BLaER1 treated with 17β-estradiol and CSF1 and Interleukin-3, amounts not matched to agents 10 nM and 100 nM (cell line): ENCODE measurements at regions not wholly inside any gene's neighbourhood (a gene's known extent, or its start where the extent isn't known, plus 50 kb on each side); places are given as distances from the start of the nearest gene placed in this dataset.
"Not testable (repeated sequence)": the region's sequence is repeated elsewhere in the genome, so short reads cannot be mapped to it uniquely, and the experiment has no call there.

Experiments used
- H3K27ac ChIP-seq, 11 experiments: shearing (Covaris generic); formaldehyde crosslinking; 2 replicates each; pipeline ENCODE4 v1.8.1; 2022
- H3K27me3 ChIP-seq, 11 experiments: shearing (Covaris generic); formaldehyde crosslinking; 2 replicates each; pipeline ENCODE4 v1.8.1; 2022
- H3K36me3 ChIP-seq, 11 experiments: shearing (Covaris generic); formaldehyde crosslinking; 2 replicates each; pipeline ENCODE4 v1.8.1; 2022
- H3K4me1 ChIP-seq, 10 experiments: shearing (Covaris generic); formaldehyde crosslinking; 2 replicates each; pipeline ENCODE4 v1.8.1; 2022
- H3K4me2 ChIP-seq, 11 experiments: shearing (Covaris generic); formaldehyde crosslinking; 2 replicates each; pipeline ENCODE4 v1.8.1; 2022
- H3K4me3 ChIP-seq, 10 experiments: shearing (Covaris generic); formaldehyde crosslinking; 2 replicates each; pipeline ENCODE4 v1.8.1; 2022
- H3K9ac ChIP-seq, 11 experiments: shearing (Covaris generic); formaldehyde crosslinking; 2 replicates each; pipeline ENCODE4 v1.8.1; 2022
- H3K9me3 ChIP-seq, 11 experiments: shearing (Covaris generic); formaldehyde crosslinking; replicated peaks in 1 of 11; 2 replicates each; pipeline ENCODE4 v1.8.1; 2022
- H4K20me1 ChIP-seq, 11 experiments: shearing (Covaris generic); formaldehyde crosslinking; 2 replicates each; pipeline ENCODE4 v1.8.1; 2022
- Cebpa-rat ChIP-seq, 11 experiments: shearing (Covaris generic); IDR thresholded peaks; 2 replicates each; pipeline ENCODE4 v1.8.1; 2022

DNA sequence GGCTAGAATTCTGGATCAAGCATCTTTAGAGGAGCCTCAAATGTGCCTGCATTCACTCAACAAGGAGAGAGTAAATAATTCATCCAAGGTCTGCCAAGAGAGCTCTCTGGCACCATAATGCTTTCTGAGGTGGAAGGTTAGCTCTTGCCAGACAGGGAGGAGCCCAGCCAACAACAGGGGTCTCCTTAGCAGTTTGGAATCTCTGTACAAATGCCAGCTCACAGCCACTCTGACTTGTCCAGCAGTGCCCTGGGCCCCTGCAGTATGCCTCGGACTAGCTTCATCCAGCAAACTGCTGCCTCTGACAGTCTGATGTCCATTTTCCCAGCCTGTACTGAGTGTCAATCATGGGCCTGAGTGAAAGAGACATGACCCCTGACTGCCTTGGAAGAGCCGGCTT, 127.2 kb upstream of the SLC44A1 start:
- Histone ChIP-seq H3K27ac (peak overlapping the region in 4 of 11 experiments; percentile 8 to 90 (median 73); a peak in 4 of 22 replicates), H4K20me1 (no peaks in the 10 kb centered on the region), H3K4me2 (peak overlapping the region in 10 of 11 experiments; percentile 83 to 95 (median 90); a peak in 14 of 22 replicates), H3K4me3 (no peak overlapping the region), H3K36me3 (no peaks in the 10 kb centered on the region), H3K9ac (no peak overlapping the region), H3K9me3 (no peaks in the 10 kb centered on the region), H3K27me3 (no peaks in the 10 kb centered on the region), H3K4me1 (peaks cover 54 to 81% (median 67%) of the 10 kb centered on the region in 10 experiments)
- no peak for TF ChIP-seq Cebpa-rat (IDR thresholded peaks at IDR 0.05)

DNA sequence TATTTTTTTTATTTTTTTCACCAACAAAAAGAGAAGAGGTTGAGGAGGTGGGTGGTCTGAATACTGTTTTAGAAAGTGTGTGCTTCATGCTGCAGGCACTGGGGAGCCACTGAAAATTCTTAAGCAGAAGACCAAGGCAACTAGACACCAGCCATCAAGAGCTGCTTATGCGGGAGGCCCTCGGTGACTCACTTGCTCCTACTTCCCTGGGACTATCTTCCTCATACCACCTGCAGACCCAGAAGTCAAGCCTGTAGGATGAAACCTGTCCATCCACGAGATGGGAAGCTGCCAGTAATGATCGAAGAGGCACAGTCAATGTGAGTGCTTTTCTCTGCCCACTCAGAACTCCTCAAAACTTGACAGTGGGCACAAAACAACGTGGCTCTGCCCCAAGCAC, 125.8 kb upstream of the SLC44A1 start:
- H3K9ac ChIP-seq: no peak overlapping the region
- no peaks in the 10 kb centered on the region for H4K20me1 ChIP-seq
- peak overlapping the region in 2 of 11 experiments; percentile 3 to 11; a peak in 1 of 22 replicates for H3K27ac ChIP-seq
- no peaks in the 10 kb centered on the region for H3K27me3 ChIP-seq
- no peak overlapping the region for H3K4me3 ChIP-seq
- H3K9me3 ChIP-seq: no peaks in the 10 kb centered on the region
- TF ChIP-seq Cebpa-rat (IDR thresholded peaks at IDR 0.05): no peak
- H3K4me1 ChIP-seq: peaks cover 40 to 67% (median 54%) of the 10 kb centered on the region in 10 experiments
- peak overlapping the region in 3 of 11 experiments; percentile 4 to 58 (median 32); a peak in 5 of 22 replicates for H3K4me2 ChIP-seq
- H3K36me3 ChIP-seq: no peaks in the 10 kb centered on the region

DNA sequence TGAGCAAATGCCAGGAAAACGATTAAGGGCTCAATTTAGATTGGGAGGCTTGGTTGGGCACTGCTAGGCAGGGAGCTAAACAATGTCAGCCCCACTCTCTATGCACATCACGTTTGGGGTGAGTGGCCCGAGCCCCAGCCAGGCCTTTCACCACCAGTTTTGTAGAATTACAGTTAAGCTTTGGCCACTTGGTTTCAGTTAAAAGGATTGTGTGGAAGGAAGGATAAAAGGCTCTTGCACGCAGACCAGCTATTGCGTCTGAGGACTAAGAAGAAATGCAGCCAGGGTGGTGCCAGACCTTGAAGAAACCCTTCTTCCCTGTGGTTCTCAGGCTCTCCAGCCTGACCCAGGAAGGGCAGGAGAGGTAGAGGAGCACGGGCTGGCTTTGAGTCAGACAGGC, 125.3 kb upstream of the SLC44A1 start:
- no peak for TF ChIP-seq Cebpa-rat (IDR thresholded peaks at IDR 0.05)
- Histone ChIP-seq H3K4me3 (no peak overlapping the region), H4K20me1 (no peaks in the 10 kb centered on the region), H3K27ac (peak overlapping the region in 1 of 11 experiments; percentile 3; a peak in 1 of 22 replicates), H3K27me3 (no peaks in the 10 kb centered on the region), H3K4me2 (peak overlapping the region in 3 of 11 experiments; percentile 4 to 58 (median 32); a peak in 3 of 22 replicates), H3K4me1 (peaks cover 34 to 62% (median 48%) of the 10 kb centered on the region in 10 experiments), H3K9ac (no peak overlapping the region), H3K9me3 (no peaks in the 10 kb centered on the region), H3K36me3 (no peaks in the 10 kb centered on the region)

DNA sequence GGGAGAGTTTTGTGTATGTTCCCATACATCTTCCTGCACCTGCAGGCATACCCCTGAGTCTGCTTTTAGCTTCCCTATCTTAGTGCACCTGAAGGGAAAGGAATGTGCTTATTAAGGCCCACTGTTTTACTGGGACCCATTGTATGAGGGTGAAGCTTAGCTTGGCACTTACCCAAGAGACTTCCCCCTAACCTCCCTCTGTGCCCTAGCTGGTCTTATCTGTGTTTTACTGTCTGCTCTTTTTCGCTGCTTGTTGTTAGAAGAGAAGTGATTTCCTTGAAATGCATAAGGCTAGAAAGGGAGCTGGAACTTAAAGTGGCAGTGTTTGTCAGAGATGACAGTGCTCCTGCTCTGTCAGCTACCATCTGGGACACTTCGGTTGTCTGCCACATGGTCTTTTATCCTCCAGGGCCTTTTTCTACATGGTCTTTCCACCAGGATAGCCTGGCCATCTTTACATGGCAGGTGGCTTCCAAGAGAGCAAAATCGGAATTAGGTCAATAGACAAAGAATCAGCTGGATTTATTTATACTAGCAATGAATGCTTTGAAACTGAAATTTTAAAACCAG, 122.5 kb upstream of the SLC44A1 start:
- no peak for TF ChIP-seq Cebpa-rat (IDR thresholded peaks at IDR 0.05)
- peak overlapping the region in 2 of 11 experiments; percentile 1 to 4; a peak in 3 of 22 replicates for H3K4me2 ChIP-seq
- no peaks in the 10 kb centered on the region for H3K9me3 ChIP-seq
- no peaks in the 10 kb centered on the region for H3K27me3 ChIP-seq
- H4K20me1 ChIP-seq: no peaks in the 10 kb centered on the region
- no peak overlapping the region for H3K27ac ChIP-seq
- no peaks in the 10 kb centered on the region for H3K36me3 ChIP-seq
- no peak overlapping the region for H3K9ac ChIP-seq
- peaks cover 14 to 50% (median 35%) of the 10 kb centered on the region in 10 experiments for H3K4me1 ChIP-seq
- H3K4me3 ChIP-seq: no peak overlapping the region

DNA sequence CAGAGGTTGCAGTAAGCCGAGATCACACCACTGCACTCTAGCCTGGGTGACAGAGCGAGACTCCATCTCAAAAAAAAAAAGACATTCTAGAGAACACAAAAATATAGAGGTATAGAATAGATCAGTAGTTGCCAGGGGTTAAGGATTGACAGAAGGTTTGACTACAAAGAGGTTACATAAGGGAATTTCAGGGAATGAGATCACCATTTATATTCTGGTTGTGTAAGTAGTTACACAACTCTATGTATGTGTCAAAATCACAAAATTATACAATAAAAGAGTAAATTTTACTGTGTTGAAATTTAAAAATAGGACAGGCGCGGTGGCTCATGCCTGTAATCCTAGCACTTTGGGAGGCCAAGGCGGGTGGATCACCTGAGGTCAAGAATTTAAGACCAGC, 119.9 kb upstream of the SLC44A1 start:
- not testable (repeated sequence) for H3K4me3 ChIP-seq, H3K9ac ChIP-seq, H3K4me2 ChIP-seq, H3K9me3 ChIP-seq, H4K20me1 ChIP-seq, H3K27me3 ChIP-seq, H3K27ac ChIP-seq, H3K36me3 ChIP-seq
- H3K4me1 ChIP-seq: peaks cover 36 to 59% (median 46%) of the 10 kb centered on the region in 10 experiments

DNA sequence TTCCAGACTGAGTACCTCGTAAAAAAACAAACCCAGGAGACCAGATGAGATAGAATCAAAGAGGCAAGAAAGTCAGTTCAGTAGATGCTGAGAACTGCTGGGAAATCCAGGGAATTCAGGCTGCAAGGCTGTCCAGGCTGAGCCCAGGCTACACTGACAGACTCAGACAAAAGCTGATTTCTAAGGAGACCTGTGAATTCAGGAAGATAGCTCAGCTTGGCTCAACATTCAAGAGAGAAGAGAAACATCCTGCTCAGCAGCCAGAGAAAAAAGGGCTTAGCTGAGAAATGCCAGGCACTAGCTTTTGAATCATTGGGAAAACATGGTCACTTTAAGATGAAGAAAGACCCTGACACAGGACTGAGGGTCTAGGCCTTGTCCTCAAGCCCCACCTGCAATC, 118.2 kb upstream of the SLC44A1 start:
- peaks cover 31 to 49% (median 42%) of the 10 kb centered on the region in 10 experiments for H3K4me1 ChIP-seq
- no peak overlapping the region for H3K4me3 ChIP-seq
- H3K4me2 ChIP-seq: peak overlapping the region; percentile 71 to 87 (median 79); a peak in 17 of 22 replicates
- no peaks in the 10 kb centered on the region for H3K27me3 ChIP-seq
- H4K20me1 ChIP-seq: no peaks in the 10 kb centered on the region; a peak in 1 of 22 replicates
- no peaks in the 10 kb centered on the region for H3K36me3 ChIP-seq
- peak overlapping the region in 2 of 11 experiments; percentile 30 to 44; a peak in 3 of 22 replicates for H3K27ac ChIP-seq
- no peak for TF ChIP-seq Cebpa-rat (IDR thresholded peaks at IDR 0.05)
- peak overlapping the region in 2 of 11 experiments; percentile 24 to 51; a peak in 2 of 22 replicates for H3K9ac ChIP-seq
- H3K9me3 ChIP-seq: no peaks in the 10 kb centered on the region

DNA sequence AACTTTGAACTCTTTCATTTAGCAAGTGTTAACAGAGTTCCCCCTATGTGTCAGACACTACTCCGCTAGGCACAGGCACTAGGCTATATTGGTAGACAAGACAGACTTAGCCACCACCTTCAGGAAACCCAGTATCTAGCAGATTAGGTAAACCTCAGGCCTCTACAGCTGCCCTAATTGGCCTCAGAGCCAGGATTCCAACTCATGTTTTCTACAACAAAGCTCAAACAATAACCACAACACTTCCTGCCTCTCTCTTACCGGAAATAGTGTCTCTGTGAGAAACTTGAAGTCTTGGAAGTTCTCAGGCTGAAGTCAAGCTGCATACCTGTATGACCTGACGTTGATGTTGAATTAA, 116.6 kb upstream of the SLC44A1 start:
- no peaks in the 10 kb centered on the region for H3K9me3 ChIP-seq
- peak overlapping the region in 10 of 11 experiments; percentile 0 to 60 (median 38); a peak in 14 of 22 replicates for H3K27ac ChIP-seq
- H4K20me1 ChIP-seq: no peaks in the 10 kb centered on the region; a peak in 1 of 22 replicates
- no peak for TF ChIP-seq Cebpa-rat (IDR thresholded peaks at IDR 0.05)
- H3K4me2 ChIP-seq: peak overlapping the region; percentile 71 to 87 (median 79)
- no peak overlapping the region for H3K4me3 ChIP-seq
- H3K9ac ChIP-seq: peak overlapping the region in 5 of 11 experiments; percentile 3 to 39 (median 24); a peak in 5 of 22 replicates
- H3K27me3 ChIP-seq: no peaks in the 10 kb centered on the region
- H3K4me1 ChIP-seq: peaks cover 31 to 49% (median 39%) of the 10 kb centered on the region in 10 experiments
- H3K36me3 ChIP-seq: no peaks in the 10 kb centered on the region

DNA sequence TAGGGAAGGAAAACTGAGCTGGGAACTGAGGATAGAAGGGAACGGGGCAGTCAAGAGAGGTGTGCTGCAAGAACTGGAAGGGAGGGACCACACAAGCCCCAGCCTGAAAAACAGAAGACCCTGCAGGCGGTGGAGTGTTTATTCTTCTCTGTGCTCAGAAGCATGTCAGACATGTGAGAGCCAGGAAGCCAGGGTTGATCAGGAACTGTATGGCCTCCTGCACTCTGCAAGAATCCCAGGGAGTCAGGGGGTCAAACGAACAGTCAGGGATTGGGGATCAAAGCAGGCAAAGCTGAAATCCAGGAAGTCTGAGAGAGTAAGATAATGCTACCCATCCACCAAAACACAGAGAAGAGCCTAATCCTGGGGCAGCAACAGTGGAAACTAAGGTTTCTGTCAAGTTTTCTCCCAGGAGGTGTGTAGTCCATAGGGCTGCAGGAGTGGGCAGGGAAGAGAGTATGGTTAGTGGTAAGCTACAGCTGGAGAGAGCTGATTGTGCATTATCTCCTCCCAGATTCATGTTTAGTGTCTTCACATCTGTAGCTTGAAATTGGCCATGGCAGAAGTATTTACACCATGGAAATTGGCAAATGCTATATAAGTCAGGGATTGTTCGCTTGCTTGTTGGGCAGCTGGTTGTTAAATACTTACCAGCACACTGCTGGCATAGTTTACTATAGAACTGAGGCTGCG, 115.4 kb upstream of the SLC44A1 start:
- no peaks in the 10 kb centered on the region for H3K27me3 ChIP-seq
- peaks cover 31 to 49% (median 39%) of the 10 kb centered on the region in 10 experiments for H3K4me1 ChIP-seq
- peak overlapping the region; percentile 71 to 87 (median 79) for H3K4me2 ChIP-seq
- no peaks in the 10 kb centered on the region for H3K36me3 ChIP-seq
- peak overlapping the region in 1 of 11 experiments; percentile 15; a peak in 2 of 22 replicates for H3K9ac ChIP-seq
- H3K9me3 ChIP-seq: no peaks in the 10 kb centered on the region
- H3K4me3 ChIP-seq: no peak overlapping the region
- no peaks in the 10 kb centered on the region; a peak in 1 of 22 replicates for H4K20me1 ChIP-seq
- H3K27ac ChIP-seq: peak overlapping the region in 1 of 11 experiments; percentile 13; a peak in 1 of 22 replicates
- no peak for TF ChIP-seq Cebpa-rat (IDR thresholded peaks at IDR 0.05)

DNA sequence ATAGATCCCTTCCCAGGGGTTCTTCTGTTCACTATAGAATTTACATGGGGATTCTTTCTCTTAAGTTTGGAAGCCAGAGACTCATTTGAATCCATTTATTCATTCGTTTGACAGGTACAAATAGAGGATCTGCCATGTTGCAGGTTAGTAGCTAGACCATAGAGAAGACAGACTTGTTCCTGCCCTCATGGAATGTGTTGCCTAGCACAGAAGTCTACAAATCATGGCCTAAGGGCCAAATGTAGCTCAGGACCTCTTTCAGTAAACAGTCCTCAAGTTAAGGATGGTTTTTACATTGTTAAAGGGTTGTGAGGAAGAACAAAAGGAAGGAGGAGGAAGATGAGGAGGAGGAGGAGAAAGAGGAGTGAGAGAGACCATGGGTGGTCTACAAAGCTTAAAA, 114.7 kb upstream of the SLC44A1 start:
- no peak overlapping the region for H3K27ac ChIP-seq
- no peak overlapping the region for H3K9ac ChIP-seq
- H4K20me1 ChIP-seq: no peaks in the 10 kb centered on the region; a peak in 1 of 22 replicates
- H3K9me3 ChIP-seq: no peaks in the 10 kb centered on the region
- H3K4me3 ChIP-seq: no peak overlapping the region
- H3K36me3 ChIP-seq: no peaks in the 10 kb centered on the region
- no peak for TF ChIP-seq Cebpa-rat (IDR thresholded peaks at IDR 0.05)
- H3K27me3 ChIP-seq: no peaks in the 10 kb centered on the region
- H3K4me1 ChIP-seq: peaks cover 31 to 49% (median 39%) of the 10 kb centered on the region in 10 experiments
- peak overlapping the region in 5 of 11 experiments; percentile 71 to 87 (median 78); a peak in 7 of 22 replicates for H3K4me2 ChIP-seq
